ENCODE measurements at regions not wholly inside any gene's neighbourhood (a gene's known extent, or its start where the extent isn't known, plus 50 kb on each side); places are given as distances from the start of the nearest gene placed in this dataset.

GRCh38 chr7:106589198-106589879, 71.6 kb downstream of the CCDC71L start:
- Histone ChIP-seq H3K4me3 (ENCODE audit: low read depth, low read length) (no peak overlapping the region), H3K36me3 (ENCODE audit: control insufficient read depth, insufficient read depth, low read length) (no peaks in the 10 kb centered on the region), H3K27me3 (ENCODE audit: control insufficient read depth, insufficient read depth, low read length) (no peaks in the 10 kb centered on the region)
- DNase-seq (ENCODE audit: low read depth): no peak
- TF ChIP-seq CTCF (IDR thresholded peaks at IDR 0.05; ENCODE audit: insufficient read depth, low read length, poor library complexity, severe bottlenecking): no peak

DNA sequence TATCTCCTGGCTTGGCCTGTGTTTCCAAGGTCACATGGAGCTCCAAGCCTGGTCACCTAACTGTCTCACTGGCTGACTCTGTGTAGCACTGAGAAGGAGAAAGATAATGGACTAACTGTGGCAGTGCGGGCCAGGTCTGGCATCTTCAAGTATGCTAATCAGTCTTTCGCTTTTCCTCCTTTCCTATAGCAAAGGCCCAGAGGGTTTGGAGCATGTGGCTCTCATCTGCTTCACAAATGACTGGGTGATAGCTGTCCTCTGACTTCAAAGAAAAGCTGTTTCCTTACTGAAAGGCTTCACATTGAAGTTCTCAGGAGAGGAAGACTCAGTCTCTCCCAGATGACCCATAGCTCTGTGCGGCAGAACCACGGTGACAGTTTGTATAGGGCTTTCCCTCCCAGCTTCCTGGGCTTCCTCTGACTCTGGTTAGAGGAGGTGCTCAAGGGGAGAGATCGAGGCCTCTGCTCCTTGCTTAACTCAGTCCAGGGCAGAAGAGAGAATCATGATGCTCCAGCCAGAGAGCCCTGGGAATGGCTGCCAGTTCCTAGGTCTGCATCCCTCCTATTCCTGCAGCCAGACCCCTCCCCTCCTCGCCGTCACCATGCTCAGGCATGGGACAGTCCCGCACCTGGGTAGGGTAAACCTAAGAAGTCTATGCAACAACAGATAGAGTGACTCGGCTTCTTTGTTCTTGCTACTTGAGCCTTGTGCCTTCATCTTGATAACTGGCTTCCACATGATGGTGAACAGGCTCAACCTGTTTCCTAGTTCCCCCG, 72.3 kb downstream of the CCDC71L start:
- Histone ChIP-seq H3K36me3 (ENCODE audit: control insufficient read depth, insufficient read depth, low read length) (no peaks in the 10 kb centered on the region), H3K4me3 (ENCODE audit: low read depth, low read length) (no peak overlapping the region), H3K27me3 (ENCODE audit: control insufficient read depth, insufficient read depth, low read length) (no peaks in the 10 kb centered on the region)
- no peak for TF ChIP-seq CTCF (IDR thresholded peaks at IDR 0.05; ENCODE audit: insufficient read depth, low read length, poor library complexity, severe bottlenecking)
- DNase-seq (ENCODE audit: low read depth): no peak

- H3K4me3 ChIP-seq (ENCODE audit: low read depth, low read length): no peak overlapping the region
- no peaks in the 10 kb centered on the region for H3K36me3 ChIP-seq (ENCODE audit: control insufficient read depth, insufficient read depth, low read length)
- no peak for TF ChIP-seq CTCF (IDR thresholded peaks at IDR 0.05; ENCODE audit: insufficient read depth, low read length, poor library complexity, severe bottlenecking)
- H3K27me3 ChIP-seq (ENCODE audit: control insufficient read depth, insufficient read depth, low read length): no peaks in the 10 kb centered on the region
- no peak for DNase-seq (ENCODE audit: low read depth)
These were observed 75.8 kb downstream of the CCDC71L start for GRCh38 chr7:106584914-106585759.

DNA sequence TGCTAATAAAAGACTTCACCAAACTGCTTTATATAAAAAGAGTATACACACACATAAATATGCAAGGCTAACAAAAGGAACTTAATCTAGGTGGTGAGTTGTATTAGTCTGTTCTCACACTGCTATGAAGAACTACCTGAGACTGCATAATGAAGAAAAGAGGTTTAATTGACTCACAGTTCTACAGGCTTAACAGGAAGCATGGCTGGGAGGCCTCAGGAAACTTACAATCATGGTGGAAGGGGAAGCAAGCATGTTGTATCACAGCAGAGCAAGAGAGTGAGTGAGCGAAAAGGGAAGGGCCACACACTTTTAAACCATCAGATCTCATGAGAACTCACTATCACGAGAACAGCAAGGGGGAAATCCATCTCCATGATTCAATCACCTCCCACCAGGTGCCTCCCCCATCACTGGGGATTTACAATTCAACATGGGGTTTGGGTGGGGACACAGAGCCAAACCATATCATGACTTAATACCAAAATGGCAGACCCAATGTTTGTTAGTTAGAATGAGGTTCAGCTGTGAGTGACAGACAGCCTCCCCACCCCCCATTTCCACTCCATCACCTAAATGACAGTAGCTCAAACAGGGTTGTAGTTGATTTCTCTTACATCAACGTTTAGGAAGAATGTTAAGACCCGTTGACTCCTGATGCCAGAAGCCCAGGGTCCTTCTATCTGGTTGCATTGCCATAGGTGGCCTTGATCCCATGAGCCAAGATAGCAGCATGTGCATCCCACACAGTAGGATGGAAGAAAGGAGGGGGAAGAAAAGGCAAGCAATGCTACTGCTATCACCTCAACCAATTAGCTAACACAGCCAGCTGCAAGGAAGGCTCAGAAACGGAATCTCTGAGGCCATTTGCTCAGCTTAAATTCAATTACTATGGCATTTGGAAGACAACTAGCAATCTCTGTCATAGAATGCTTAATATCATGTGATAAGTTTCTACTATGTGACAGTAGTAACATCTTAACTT, 77.0 kb downstream of the CCDC71L start:
- no peak for DNase-seq (ENCODE audit: low read depth)
- H3K4me3 ChIP-seq (ENCODE audit: low read depth, low read length): no peak overlapping the region
- H3K27me3 ChIP-seq (ENCODE audit: control insufficient read depth, insufficient read depth, low read length): no peaks in the 10 kb centered on the region
- TF ChIP-seq CTCF (IDR thresholded peaks at IDR 0.05; ENCODE audit: insufficient read depth, low read length, poor library complexity, severe bottlenecking): no peak
- no peaks in the 10 kb centered on the region for H3K36me3 ChIP-seq (ENCODE audit: control insufficient read depth, insufficient read depth, low read length)

DNA sequence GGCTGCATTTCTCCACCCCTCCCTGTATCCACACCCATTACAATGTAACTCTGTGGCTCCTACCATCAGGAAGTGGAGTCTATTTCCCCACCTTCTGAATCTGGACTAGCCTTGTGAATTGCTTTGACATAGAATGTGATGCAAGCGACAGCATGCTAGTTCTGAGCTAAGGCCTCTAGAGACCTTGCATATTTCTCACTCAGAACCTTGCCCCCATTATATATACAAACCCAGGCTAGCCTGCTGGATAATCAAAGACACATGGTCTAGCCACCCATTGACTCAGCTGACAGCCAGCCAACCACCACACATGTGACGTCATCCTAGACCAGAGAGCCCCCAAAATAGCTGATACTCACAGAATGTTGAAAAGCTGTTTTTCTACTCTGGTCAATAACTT, 77.9 kb downstream of the CCDC71L start:
- no peak for TF ChIP-seq CTCF (IDR thresholded peaks at IDR 0.05; ENCODE audit: insufficient read depth, low read length, poor library complexity, severe bottlenecking)
- no peak for DNase-seq (ENCODE audit: low read depth)
- Histone ChIP-seq H3K4me3 (ENCODE audit: low read depth, low read length) (no peak overlapping the region), H3K27me3 (ENCODE audit: control insufficient read depth, insufficient read depth, low read length) (no peaks in the 10 kb centered on the region), H3K36me3 (ENCODE audit: control insufficient read depth, insufficient read depth, low read length) (no peaks in the 10 kb centered on the region)

Data from kidney epithelial cell (primary cell).